ENCODE measurements at regions not wholly inside any gene's neighbourhood (a gene's known extent, or its start where the extent isn't known, plus 50 kb on each side); places are given as distances from the start of the nearest gene placed in this dataset.

DNA sequence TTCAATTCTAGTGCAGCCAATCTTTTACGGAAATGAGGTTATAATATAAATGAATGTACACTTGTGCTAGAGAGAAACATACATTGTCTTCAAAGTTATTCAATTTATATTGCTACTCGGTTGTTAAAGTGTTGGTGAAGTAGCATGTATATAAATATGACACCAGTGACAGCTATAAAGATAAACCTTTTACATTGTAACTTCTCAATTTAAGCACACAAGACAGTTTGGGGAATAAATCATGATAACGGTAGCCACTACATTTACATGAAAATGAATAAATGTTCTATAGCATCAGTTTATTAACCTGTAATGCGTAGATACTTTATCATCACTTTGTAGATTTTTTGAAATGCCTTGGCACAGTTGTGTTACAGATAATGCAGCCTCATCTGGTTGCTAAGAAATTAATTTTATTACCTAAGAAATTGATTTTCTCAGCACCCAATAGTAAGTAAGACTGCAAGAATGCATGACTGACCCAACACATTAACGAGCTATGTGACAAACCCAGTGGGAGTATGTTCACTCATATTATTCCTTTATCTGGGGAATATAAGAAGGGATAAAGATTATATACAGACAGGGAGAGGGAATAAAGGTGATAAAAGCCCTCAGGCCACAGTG is 283.9 kb upstream of the NPVF start:
- TF ChIP-seq CTCF (IDR thresholded peaks at IDR 0.05; ENCODE audit: control extremely low read depth, extremely low read depth, low read depth, missing control alignments) = no peak
- DNase-seq (ENCODE audit: extremely low spot score) = no peak
- CTCF ChIA-PET = no interaction called here
- POLR2A ChIA-PET = no interaction called here

- no peak for DNase-seq (ENCODE audit: extremely low spot score)
- TF ChIP-seq CTCF (IDR thresholded peaks at IDR 0.05; ENCODE audit: control extremely low read depth, extremely low read depth, low read depth, missing control alignments) = no peak
- CTCF ChIA-PET = interaction anchor here (1.3 kb wide), 1 partner anchor 10 kb away, joined by 3 read pairs; no protein-coding TSS in a partner anchor
- POLR2A ChIA-PET = no interaction called here
These were observed 287.5 kb upstream of the NPVF start for GRCh38 chr7:25515633-25516275.

- DNase-seq (ENCODE audit: extremely low spot score) = no peak
- POLR2A ChIA-PET = no interaction called here
- no peak for TF ChIP-seq CTCF (IDR thresholded peaks at IDR 0.05; ENCODE audit: control extremely low read depth, extremely low read depth, low read depth, missing control alignments)
- CTCF ChIA-PET = interaction anchor here (1.3 kb wide), 1 partner anchor 16 kb away, joined by 3 read pairs; no protein-coding TSS in a partner anchor
These were observed 289.6 kb upstream of the NPVF start for GRCh38 chr7:25517906-25518305.

DNA sequence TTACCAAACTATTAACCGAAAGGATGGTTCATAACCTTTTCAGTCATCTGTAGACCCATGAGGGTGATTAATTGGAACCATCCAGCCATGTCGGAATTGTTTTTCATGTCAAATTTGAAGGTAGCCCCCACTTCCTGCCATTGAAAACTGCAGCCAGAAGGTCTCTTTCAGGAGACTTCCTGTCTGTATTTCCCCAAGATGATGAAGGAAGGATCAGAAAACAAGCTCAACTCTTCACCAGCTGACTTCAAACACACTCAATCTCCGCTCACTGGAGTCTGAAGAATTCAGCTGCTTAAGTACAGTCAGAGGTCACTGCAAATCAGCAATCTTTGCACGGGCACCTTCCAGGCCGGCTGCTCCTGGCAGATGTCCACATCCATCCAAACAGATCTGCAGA is 291.7 kb upstream of the NPVF start:
- CTCF ChIA-PET = no interaction called here

GRCh38 chr7:25520516-25520915 is 292.2 kb upstream of the NPVF start:
- POLR2A ChIA-PET = no interaction called here
- TF ChIP-seq CTCF (IDR thresholded peaks at IDR 0.05; ENCODE audit: control extremely low read depth, extremely low read depth, low read depth, missing control alignments) = no peak
- DNase-seq (ENCODE audit: extremely low spot score) = no peak
- CTCF ChIA-PET = no interaction called here

More for the DNA sequence above, 291.7 kb upstream of the NPVF start:
- TF ChIP-seq CTCF (IDR thresholded peaks at IDR 0.05; ENCODE audit: control extremely low read depth, extremely low read depth, low read depth, missing control alignments) = no peak
- no peak for DNase-seq (ENCODE audit: extremely low spot score)
- POLR2A ChIA-PET = no interaction called here

- DNase-seq (ENCODE audit: extremely low spot score) = no peak
- ChIA-PET CTCF (no interaction called here), POLR2A (no interaction called here)
- TF ChIP-seq CTCF (IDR thresholded peaks at IDR 0.05; ENCODE audit: control extremely low read depth, extremely low read depth, low read depth, missing control alignments) = no peak
These were observed 292.9 kb upstream of the NPVF start for GRCh38 chr7:25521236-25521635.

Data from GM10248 (cell line).